GM12878 (cell line): ENCODE measurements at regions not wholly inside any gene's neighbourhood (a gene's known extent, or its start where the extent isn't known, plus 50 kb on each side); places are given as distances from the start of the nearest gene placed in this dataset.
"Not testable (repeated sequence)": the region's sequence is repeated elsewhere in the genome, so short reads cannot be mapped to it uniquely, and the experiment has no call there.

Experiments used
- ATAC-seq: fragments of 200-7000 bp; cut with Tn5 transposase; 3 replicates; pipeline ENCODE4 v1.9.1; 2020; ENCODE audit warnings: mild to moderate bottlenecking, moderate library complexity
- BruUV-seq: library from RNA; stranded (reverse); fragments of 400-500 nt; replicated peaks from 2 replicates; lab custom pipeline; 2021; lab: Mats Ljungman, UMichigan
- CTCF ChIA-PET: fragments of 300-600 bp; sonication (Branson Sonifier 250); formaldehyde crosslinking; extraction: SDS; loops from one replicate; lab custom pipeline; 2021; ENCODE audit warnings: inconsistent platforms; lab: Yijun Ruan, JAX
- POLR2A ChIA-PET: fragments of 350-600 bp; formaldehyde crosslinking; extraction: SDS; loops from one replicate; lab custom pipeline; 2021; ENCODE audit warnings: inconsistent platforms; lab: Charles Lee
- RAD21 ChIA-PET: fragments of 300-600 bp; sonication (Branson Sonifier 250); formaldehyde crosslinking; loops from one replicate; lab custom pipeline; 2023; ENCODE audit warnings: antibody characterized with exemption; ENCODE audit not compliant: unreplicated experiment; lab: Charles Lee
- SMC1A ChIA-PET: fragments of 300-600 bp; sonication (Branson Sonifier 250); formaldehyde crosslinking; loops from one replicate; lab custom pipeline; 2023; ENCODE audit not compliant: unreplicated experiment, uncharacterized antibody; lab: Charles Lee
- DNase-seq: peaks from one replicate; pipeline ENCODE4 v3.0.0-alpha.2; 2011; ENCODE audit warnings: low read depth, low spot score
- FAIRE-seq: peaks from 3 replicates; lab custom pipeline; 2011; peaks lifted over from hg19 to GRCh38; lab: Jason Lieb, UNC
- H2AFZ ChIP-seq: 2 replicates; pipeline ENCODE4 v1.6.0; 2011; ENCODE audit warnings: low read depth, low read length, control low read depth; ENCODE audit not compliant: control insufficient read depth
- H3K27ac ChIP-seq: 2 replicates; pipeline ENCODE4 v1.5.1; 2011; ENCODE audit warnings: control low read depth; ENCODE audit not compliant: control insufficient read depth, insufficient read depth
- H3K27me3 ChIP-seq, 2 experiments: replicated peaks in 1 of 2; 2 replicates each; pipeline versions ENCODE4 v1.6.0 to v1.6.1; 2011; ENCODE audit warnings: low read length in 1 of 2; ENCODE audit not compliant: control insufficient read depth in 2 of 2, insufficient read depth in 2 of 2
- H3K36me3 ChIP-seq, 2 experiments: 2 replicates each; pipeline ENCODE4 v1.5.1; 2011; ENCODE audit warnings: low read length in 1 of 2; ENCODE audit not compliant: control insufficient read depth in 2 of 2, insufficient read depth in 2 of 2
- H3K4me1 ChIP-seq: 2 replicates; pipeline ENCODE4 v1.6.1; 2011; ENCODE audit warnings: mild to moderate bottlenecking, low read length, moderate library complexity, mixed read lengths; ENCODE audit not compliant: control insufficient read depth, insufficient read depth
- H3K4me2 ChIP-seq: 2 replicates; pipeline ENCODE4 v1.6.0; 2011; ENCODE audit warnings: control low read depth; ENCODE audit not compliant: control insufficient read depth, insufficient read depth
- H3K4me3 ChIP-seq: fragments of 200-600 bp; sonication (generic); 2 replicates; pipeline ENCODE4 v1.5.1; 2016
- H3K79me2 ChIP-seq: 2 replicates; pipeline ENCODE4 v1.6.0; 2011; ENCODE audit warnings: low read length; ENCODE audit not compliant: control insufficient read depth, insufficient read depth
- H3K9ac ChIP-seq: 2 replicates; pipeline ENCODE4 v1.8.0; 2011; ENCODE audit warnings: low read length, control low read depth, mixed read lengths; ENCODE audit not compliant: control insufficient read depth, insufficient read depth
- H3K9me3 ChIP-seq: replicated peaks from 3 replicates; pipeline ENCODE4 v1.5.1; 2011; ENCODE audit warnings: mild to moderate bottlenecking, low read length; ENCODE audit not compliant: control insufficient read depth, insufficient read depth
- H4K20me1 ChIP-seq: 2 replicates; pipeline ENCODE4 v1.6.0; 2011; ENCODE audit not compliant: control insufficient read depth, insufficient read depth
- BCL3 ChIP-seq: IDR thresholded peaks from 2 replicates; pipeline ENCODE4 v1.6.1; 2011; ENCODE audit warnings: borderline replicate concordance, low read depth, mild to moderate bottlenecking, moderate library complexity, low read length; ENCODE audit not compliant: insufficient read depth, poor library complexity, severe bottlenecking
- BRCA1 ChIP-seq: IDR thresholded peaks from 2 replicates; pipeline ENCODE4 v1.6.1; 2011; ENCODE audit warnings: low read depth, low read length, improper control_type of control experiment
- CBFB ChIP-seq: IDR thresholded peaks from 2 replicates; pipeline ENCODE4 v1.6.1; 2016; ENCODE audit warnings: antibody characterized with exemption, low read depth
- EP300 ChIP-seq, 2 experiments: fragments of 150-350 bp in 1 of 2; IDR thresholded peaks; 2 replicates each; pipeline ENCODE4 v1.6.1; 2011 to 2012; ENCODE audit warnings: low read depth in 2 of 2, low read length in 2 of 2, borderline replicate concordance in 1 of 2, improper control_type of control experiment in 1 of 2, inconsistent platforms in 1 of 2; ENCODE audit not compliant: control insufficient read depth in 1 of 2
- KAT2A ChIP-seq: conservative IDR thresholded peaks from 2 replicates; pipeline ENCODE4 v1.6.1; 2011; ENCODE audit warnings: low read depth, low read length; ENCODE audit not compliant: control insufficient read depth
- POLR2AphosphoS5 ChIP-seq: IDR thresholded peaks from 2 replicates; pipeline ENCODE4 v1.6.1; 2011; ENCODE audit warnings: mild to moderate bottlenecking, low read length, inconsistent platforms
- RAD21 ChIP-seq: IDR thresholded peaks from 2 replicates; pipeline ENCODE4 v1.6.1; 2011; ENCODE audit warnings: mild to moderate bottlenecking, low read depth, low read length, moderate library complexity; ENCODE audit not compliant: insufficient read depth
- RCOR1 ChIP-seq: conservative IDR thresholded peaks from 2 replicates; pipeline ENCODE4 v1.6.1; 2012; ENCODE audit warnings: low read depth, low read length, improper control_type of control experiment
- SMC3 ChIP-seq: IDR thresholded peaks from 2 replicates; pipeline ENCODE4 v1.6.1; 2011; ENCODE audit warnings: low read length, improper control_type of control experiment, borderline replicate concordance
- TCF7 ChIP-seq: IDR thresholded peaks from 2 replicates; pipeline ENCODE4 v1.6.1; 2014; ENCODE audit warnings: antibody characterized with exemption, borderline replicate concordance
- USF1 ChIP-seq: IDR thresholded peaks from 2 replicates; pipeline ENCODE4 v1.6.1; 2011; ENCODE audit warnings: borderline replicate concordance, low read depth, mild to moderate bottlenecking, moderate library complexity, mixed read lengths, low read length; ENCODE audit not compliant: insufficient read depth; ENCODE audit errors: extremely low read length
- ZBED1 ChIP-seq: IDR thresholded peaks from 2 replicates; pipeline ENCODE4 v1.6.1; 2016; ENCODE audit warnings: borderline replicate concordance
- ZNF24 ChIP-seq: fragments of 450-650 bp; IDR thresholded peaks from 2 replicates; pipeline ENCODE4 v1.6.1; 2017; ENCODE audit warnings: antibody characterized with exemption, mild to moderate bottlenecking
- WGBS: methylation state at CpG from one replicate; pipeline ENCODE4 v1.1.6; 2016; ENCODE audit warnings: low lambda C conversion rate; ENCODE audit not compliant: insufficient replicate concordance, insufficient coverage; ENCODE audit errors: missing lambda C conversion rate; 5-methylcytosine and 5-hydroxymethylcytosine counted together
- in situ Hi-C: fragments of 300-500 bp; cut with MboI; formaldehyde crosslinking; loops from 9 replicates; pipeline ENCODE4 v1.14.3; 2018; ENCODE audit warnings: mixed read lengths
- intact Hi-C: fragments of 100-400 bp; cut with micrococcal nuclease; formaldehyde crosslinking; loops from one replicate; pipeline ENCODE4 v1.14.2; 2022; ENCODE audit not compliant: unreplicated experiment

- no peaks in the 10 kb centered on the region for H3K36me3 ChIP-seq
- no peak overlapping the region for H2AFZ ChIP-seq
- H3K9ac ChIP-seq: no peak overlapping the region
- H3K4me1 ChIP-seq: no peaks in the 10 kb centered on the region
- ChIA-PET RAD21 (no interaction called here), SMC1A (no interaction called here), CTCF (no interaction called here), POLR2A (no interaction called here)
- no peaks in the 10 kb centered on the region for H4K20me1 ChIP-seq
- intact Hi-C loops (no loop called here), in situ Hi-C loops (no loop called here)
- no peak overlapping the region for H3K4me3 ChIP-seq
- FAIRE-seq: no peak
- TF ChIP-seq EP300 (IDR thresholded peaks at IDR 0.05; ENCODE audit: borderline replicate concordance in 1 of 2, control insufficient read depth in 1 of 2, low read depth in 2 of 2, low read length in 2 of 2) (no peak), SMC3 (no peak), BRCA1 (no peak), RCOR1 (no peak), USF1 (no peak), ZBED1 (no peak), BCL3 (no peak), POLR2AphosphoS5 (no peak), TCF7 (no peak), KAT2A (no peak), ZNF24 (no peak), RAD21 (no peak), CBFB (no peak)
- no peak overlapping the region for H3K4me2 ChIP-seq
- H3K27me3 ChIP-seq: no peaks in the 10 kb centered on the region
- H3K9me3 ChIP-seq: no peaks in the 10 kb centered on the region
- H3K27ac ChIP-seq: no peak overlapping the region
- 0% methylated on average over 1 of the region's 1 CpG for WGBS
- ATAC-seq: no peak
- H3K79me2 ChIP-seq: no peaks in the 10 kb centered on the region
- no TSS peak for BruUV-seq
- no peak for DNase-seq
Observed at GRCh38 chr7:156009569-156009968, 197.3 kb upstream of the SHH start.

GRCh38 chr7:156006876-156007275, 194.6 kb upstream of the SHH start:
- H3K27me3 ChIP-seq, FAIRE-seq, H3K9ac ChIP-seq, H3K4me3 ChIP-seq, H4K20me1 ChIP-seq, H3K9me3 ChIP-seq, H3K79me2 ChIP-seq, H3K36me3 ChIP-seq, BruUV-seq, CTCF ChIA-PET, POLR2A ChIA-PET, RAD21 ChIA-PET, H3K4me2 ChIP-seq, H3K27ac ChIP-seq, ATAC-seq, in situ Hi-C loops, intact Hi-C loops, H2AFZ ChIP-seq, H3K4me1 ChIP-seq, DNase-seq, SMC1A ChIA-PET: not testable (repeated sequence)
- 78% methylated on average over 11 of the region's 11 CpGs for WGBS
